ENCODE measurements at regions not wholly inside any gene's neighbourhood (a gene's known extent, or its start where the extent isn't known, plus 50 kb on each side); places are given as distances from the start of the nearest gene placed in this dataset.

DNA sequence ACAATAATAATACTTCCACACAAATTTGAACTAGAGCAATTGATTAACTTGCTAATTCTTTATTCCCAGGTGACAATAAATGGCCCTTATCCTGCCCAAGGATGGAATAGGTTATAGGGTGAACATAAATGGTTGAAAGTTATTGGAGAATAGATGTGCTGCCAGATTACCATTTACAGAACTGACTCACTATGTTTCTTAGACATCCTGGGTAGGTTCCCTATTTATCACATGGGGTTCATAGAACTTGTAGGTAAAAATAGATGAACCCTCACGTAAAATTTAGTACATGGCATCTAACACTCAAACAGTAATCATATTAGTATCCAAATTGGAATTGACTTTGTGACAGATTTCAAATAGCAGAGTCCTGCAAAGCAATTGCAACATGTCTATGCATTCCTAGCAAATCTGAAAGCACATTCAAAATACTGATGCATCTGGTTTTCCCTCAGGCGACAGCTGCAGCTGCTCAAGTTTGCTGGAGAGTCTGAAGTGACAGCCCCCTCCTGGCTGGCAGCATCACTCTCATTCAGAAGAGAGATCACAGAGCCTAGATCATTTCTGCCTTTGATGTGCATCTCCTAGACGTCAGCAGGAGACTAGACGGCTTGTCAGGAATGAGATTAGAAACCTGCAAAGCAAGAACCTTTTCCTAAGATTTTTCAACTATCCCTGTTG lies 80.2 kb upstream of the RNF217 start:
- H3F3A ChIP-seq (ENCODE audit: low read depth): no peaks in the 10 kb centered on the region
- no peaks in the 10 kb centered on the region for H3K9me2 ChIP-seq (replicated peaks; ENCODE audit: low read depth, low read length)
- no peak overlapping the region for H3K9ac ChIP-seq (ENCODE audit: low read depth, low read length, poor library complexity, severe bottlenecking)
- H2AFZ ChIP-seq (ENCODE audit: low read length): no peak overlapping the region
- H4K20me1 ChIP-seq (ENCODE audit: insufficient read depth, low read length, poor library complexity, severe bottlenecking): no peaks in the 10 kb centered on the region
- H3K4me3 ChIP-seq (ENCODE audit: low read length, poor library complexity, severe bottlenecking): no peak overlapping the region
- TF ChIP-seq, protein P1, sequence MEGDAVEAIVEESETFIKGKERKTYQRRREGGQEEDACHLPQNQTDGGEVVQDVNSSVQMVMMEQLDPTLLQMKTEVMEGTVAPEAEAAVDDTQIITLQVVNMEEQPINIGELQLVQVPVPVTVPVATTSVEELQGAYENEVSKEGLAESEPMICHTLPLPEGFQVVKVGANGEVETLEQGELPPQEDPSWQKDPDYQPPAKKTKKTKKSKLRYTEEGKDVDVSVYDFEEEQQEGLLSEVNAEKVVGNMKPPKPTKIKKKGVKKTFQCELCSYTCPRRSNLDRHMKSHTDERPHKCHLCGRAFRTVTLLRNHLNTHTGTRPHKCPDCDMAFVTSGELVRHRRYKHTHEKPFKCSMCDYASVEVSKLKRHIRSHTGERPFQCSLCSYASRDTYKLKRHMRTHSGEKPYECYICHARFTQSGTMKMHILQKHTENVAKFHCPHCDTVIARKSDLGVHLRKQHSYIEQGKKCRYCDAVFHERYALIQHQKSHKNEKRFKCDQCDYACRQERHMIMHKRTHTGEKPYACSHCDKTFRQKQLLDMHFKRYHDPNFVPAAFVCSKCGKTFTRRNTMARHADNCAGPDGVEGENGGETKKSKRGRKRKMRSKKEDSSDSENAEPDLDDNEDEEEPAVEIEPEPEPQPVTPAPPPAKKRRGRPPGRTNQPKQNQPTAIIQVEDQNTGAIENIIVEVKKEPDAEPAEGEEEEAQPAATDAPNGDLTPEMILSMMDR (conservative IDR thresholded peaks at IDR 0.05; ENCODE audit: low read length): no peak
- no peak for TF ChIP-seq EZH2phosphoT487 (IDR thresholded peaks at IDR 0.05; ENCODE audit: borderline replicate concordance)
- no peaks in the 10 kb centered on the region for H3K79me2 ChIP-seq (ENCODE audit: insufficient read depth, low read length)
- H3K36me3 ChIP-seq (ENCODE audit: insufficient read depth, low read length): no peaks in the 10 kb centered on the region
- no peaks in the 10 kb centered on the region for H3K4me1 ChIP-seq (ENCODE audit: insufficient read depth, low read length, poor library complexity, severe bottlenecking)
- H3K27me3 ChIP-seq (ENCODE audit: insufficient read depth, low read length, poor library complexity, severe bottlenecking): no peaks in the 10 kb centered on the region
- H3K4me2 ChIP-seq (ENCODE audit: low read depth, low read length, poor library complexity, severe bottlenecking): no peak overlapping the region
- H3K9me3 ChIP-seq (ENCODE audit: insufficient read depth, low read depth, low read length): no peaks in the 10 kb centered on the region

DNA sequence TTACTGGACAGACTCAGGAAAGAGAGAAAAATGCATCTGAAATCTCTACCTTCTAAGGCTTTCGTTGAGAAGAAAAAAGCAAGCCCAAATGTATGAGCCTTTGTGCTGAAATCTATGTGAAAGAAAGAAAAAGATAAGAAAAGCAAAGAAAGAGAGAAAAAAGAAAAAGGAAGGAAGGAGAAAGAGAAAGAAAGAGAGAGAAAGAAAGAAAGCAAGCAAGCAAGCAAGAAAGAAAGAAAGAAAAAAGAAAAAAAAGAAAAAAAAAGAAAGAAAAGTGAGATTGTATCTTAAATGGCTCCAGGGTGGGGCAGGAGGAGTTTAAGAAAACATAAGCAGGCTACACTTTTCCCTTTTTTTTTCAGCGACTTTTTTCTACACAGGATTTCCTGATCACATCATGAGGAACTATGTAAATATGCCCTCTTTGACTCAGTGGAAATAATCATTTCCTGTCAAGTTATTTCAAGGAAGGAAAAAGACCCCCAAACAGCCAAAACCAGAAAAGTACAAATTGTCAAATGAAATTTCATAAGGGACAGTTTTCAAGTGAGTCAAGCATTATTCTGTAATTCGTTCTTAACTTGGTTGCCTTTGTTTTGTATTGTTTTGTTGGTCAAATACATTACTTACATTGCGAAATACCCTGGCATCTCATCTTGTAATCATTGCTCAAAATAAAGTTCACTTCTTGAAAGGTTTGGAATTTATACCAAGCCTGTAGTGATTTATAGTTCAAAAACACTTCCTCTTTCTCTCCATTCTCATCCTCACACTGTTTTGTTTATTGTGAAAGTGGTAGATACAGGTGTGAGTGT lies 79.5 kb upstream of the RNF217 start:
- Histone ChIP-seq H3K4me2 (ENCODE audit: low read depth, low read length, poor library complexity, severe bottlenecking) (no peak overlapping the region), H3K4me3 (ENCODE audit: low read length, poor library complexity, severe bottlenecking) (no peak overlapping the region)

DNA sequence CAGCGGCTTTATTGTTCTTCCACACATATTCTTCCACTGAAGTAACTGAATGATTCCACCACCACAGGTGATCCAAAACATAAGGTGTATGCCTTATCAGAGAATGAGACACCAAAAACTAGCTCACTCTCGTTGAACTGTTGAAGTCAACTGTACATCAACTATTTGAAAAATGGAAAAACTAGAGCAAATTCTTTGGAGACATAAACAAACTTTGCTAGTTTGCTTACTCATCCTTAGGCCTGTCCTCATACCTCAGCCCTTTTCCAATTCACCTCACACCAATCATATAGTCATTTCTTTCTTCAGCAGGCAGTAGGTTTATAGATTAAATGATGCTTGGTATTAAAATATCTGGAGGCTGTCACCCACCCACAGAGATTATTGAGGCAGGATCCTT lies 77.1 kb upstream of the RNF217 start:
- no peak overlapping the region for H2AFZ ChIP-seq (ENCODE audit: low read length)
- H3K4me2 ChIP-seq (ENCODE audit: low read depth, low read length, poor library complexity, severe bottlenecking): no peak overlapping the region
- TF ChIP-seq EZH2phosphoT487 (IDR thresholded peaks at IDR 0.05; ENCODE audit: borderline replicate concordance): no peak
- TF ChIP-seq, protein P1 (conservative IDR thresholded peaks at IDR 0.05; ENCODE audit: low read length): no peak
- no peaks in the 10 kb centered on the region for H3K36me3 ChIP-seq (ENCODE audit: insufficient read depth, low read length)
- H3F3A ChIP-seq (ENCODE audit: low read depth): no peaks in the 10 kb centered on the region
- H3K9me3 ChIP-seq (ENCODE audit: insufficient read depth, low read depth, low read length): no peaks in the 10 kb centered on the region
- no peaks in the 10 kb centered on the region for H3K27me3 ChIP-seq (ENCODE audit: insufficient read depth, low read length, poor library complexity, severe bottlenecking)
- no peaks in the 10 kb centered on the region for H3K79me2 ChIP-seq (ENCODE audit: insufficient read depth, low read length)
- no peaks in the 10 kb centered on the region for H3K9me2 ChIP-seq (replicated peaks; ENCODE audit: low read depth, low read length)
- no peak overlapping the region for H3K9ac ChIP-seq (ENCODE audit: low read depth, low read length, poor library complexity, severe bottlenecking)
- no peaks in the 10 kb centered on the region for H3K4me1 ChIP-seq (ENCODE audit: insufficient read depth, low read length, poor library complexity, severe bottlenecking)
- H4K20me1 ChIP-seq (ENCODE audit: insufficient read depth, low read length, poor library complexity, severe bottlenecking): no peaks in the 10 kb centered on the region
- H3K4me3 ChIP-seq (ENCODE audit: low read length, poor library complexity, severe bottlenecking): no peak overlapping the region

More for the DNA sequence above, 79.5 kb upstream of the RNF217 start:
- no peaks in the 10 kb centered on the region for H3K9me3 ChIP-seq (ENCODE audit: insufficient read depth, low read depth, low read length)
- H2AFZ ChIP-seq (ENCODE audit: low read length): no peak overlapping the region
- TF ChIP-seq EZH2phosphoT487 (IDR thresholded peaks at IDR 0.05; ENCODE audit: borderline replicate concordance): no peak
- TF ChIP-seq, protein P1 (conservative IDR thresholded peaks at IDR 0.05; ENCODE audit: low read length): no peak
- no peaks in the 10 kb centered on the region for H3F3A ChIP-seq (ENCODE audit: low read depth)
- no peaks in the 10 kb centered on the region for H3K9me2 ChIP-seq (replicated peaks; ENCODE audit: low read depth, low read length)
- H3K36me3 ChIP-seq (ENCODE audit: insufficient read depth, low read length): no peaks in the 10 kb centered on the region
- no peaks in the 10 kb centered on the region for H4K20me1 ChIP-seq (ENCODE audit: insufficient read depth, low read length, poor library complexity, severe bottlenecking)
- H3K9ac ChIP-seq (ENCODE audit: low read depth, low read length, poor library complexity, severe bottlenecking): no peak overlapping the region
- no peaks in the 10 kb centered on the region for H3K4me1 ChIP-seq (ENCODE audit: insufficient read depth, low read length, poor library complexity, severe bottlenecking)
- no peaks in the 10 kb centered on the region for H3K27me3 ChIP-seq (ENCODE audit: insufficient read depth, low read length, poor library complexity, severe bottlenecking)
- H3K79me2 ChIP-seq (ENCODE audit: insufficient read depth, low read length): no peaks in the 10 kb centered on the region
